Neural cell (in vitro differentiated cells): ENCODE measurements at regions not wholly inside any gene's neighbourhood (a gene's known extent, or its start where the extent isn't known, plus 50 kb on each side); places are given as distances from the start of the nearest gene placed in this dataset.

Experiments
- CTCF ChIP-seq: fragments of 450-650 bp; IDR thresholded peaks from 2 replicates; pipeline ENCODE4 v1.5.1; 2014; ENCODE audit warnings: antibody characterized with exemption, mild to moderate bottlenecking, moderate library complexity; ENCODE audit not compliant: poor library complexity, severe bottlenecking
- EZH2 ChIP-seq: fragments of 200-600, 300-800 bp; shearing (Covaris generic), sonication (generic); IDR thresholded peaks from 2 replicates; pipeline ENCODE4 v1.6.1; 2014; ENCODE audit warnings: antibody characterized with exemption, low read length, borderline replicate concordance, mild to moderate bottlenecking; ENCODE audit not compliant: insufficient read depth, poor library complexity, severe bottlenecking
- POLR2AphosphoS5 ChIP-seq: IDR thresholded peaks from 2 replicates; pipeline ENCODE4 v1.6.1; 2012

GRCh38 chr5:158007336-158007735 lies 148.4 kb upstream of the CLINT1 start:
- TF ChIP-seq POLR2AphosphoS5 (no peak), CTCF (no peak), EZH2 (no peak)
